Tibial nerve (tissue), 4 donors: ENCODE measurements at regions not wholly inside any gene's neighbourhood (a gene's known extent, or its start where the extent isn't known, plus 50 kb on each side); places are given as distances from the start of the nearest gene placed in this dataset.

Experiments
- EP300 ChIP-seq, 2 donors: sonication (generic); formaldehyde crosslinking; IDR thresholded peaks; one replicate each; pipeline ENCODE4 v1.6.1; 2017; ENCODE audit warnings: antibody characterized with exemption in 2 of 2, mild to moderate bottlenecking in 1 of 2
- POLR2A ChIP-seq, 2 donors: fragments of 450-650 bp; IDR thresholded peaks; one replicate each; pipeline ENCODE4 v1.6.1; 2017; ENCODE audit warnings: antibody characterized with exemption in 2 of 2, mild to moderate bottlenecking in 2 of 2, moderate library complexity in 2 of 2
- TF ChIP-seq, protein P1 (sequence below), 5 experiments: fragments of 200-600 bp in 3 of 5; fragments of 450-650 bp in 2 of 5; sonication (generic) in 3 of 5; IDR thresholded peaks; one replicate each; pipeline ENCODE4 v1.5.1; 2016 to 2019; ENCODE audit warnings: antibody characterized with exemption in 5 of 5, mild to moderate bottlenecking in 3 of 5, moderate library complexity in 2 of 5

DNA sequence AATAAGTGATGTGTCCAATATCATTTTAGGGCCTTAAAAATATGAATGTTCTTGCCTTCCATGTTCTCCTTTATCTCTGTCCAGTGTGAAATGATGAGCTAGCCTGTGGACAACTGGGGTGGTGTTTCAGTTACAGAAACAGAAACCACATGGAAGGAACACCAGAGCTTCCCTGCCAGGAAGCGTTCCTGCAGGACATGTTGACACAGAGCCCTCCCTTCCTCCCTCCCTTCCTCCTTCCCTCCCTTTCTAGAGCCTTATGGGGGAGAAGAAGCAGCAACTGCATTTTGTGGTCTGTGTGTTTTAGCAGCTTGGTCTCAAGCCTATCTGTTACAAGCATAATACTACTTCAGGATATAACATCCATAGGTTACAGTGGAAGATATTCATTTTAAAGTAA is 539.7 kb upstream of the NETO1 start:
- TF ChIP-seq, protein P1, sequence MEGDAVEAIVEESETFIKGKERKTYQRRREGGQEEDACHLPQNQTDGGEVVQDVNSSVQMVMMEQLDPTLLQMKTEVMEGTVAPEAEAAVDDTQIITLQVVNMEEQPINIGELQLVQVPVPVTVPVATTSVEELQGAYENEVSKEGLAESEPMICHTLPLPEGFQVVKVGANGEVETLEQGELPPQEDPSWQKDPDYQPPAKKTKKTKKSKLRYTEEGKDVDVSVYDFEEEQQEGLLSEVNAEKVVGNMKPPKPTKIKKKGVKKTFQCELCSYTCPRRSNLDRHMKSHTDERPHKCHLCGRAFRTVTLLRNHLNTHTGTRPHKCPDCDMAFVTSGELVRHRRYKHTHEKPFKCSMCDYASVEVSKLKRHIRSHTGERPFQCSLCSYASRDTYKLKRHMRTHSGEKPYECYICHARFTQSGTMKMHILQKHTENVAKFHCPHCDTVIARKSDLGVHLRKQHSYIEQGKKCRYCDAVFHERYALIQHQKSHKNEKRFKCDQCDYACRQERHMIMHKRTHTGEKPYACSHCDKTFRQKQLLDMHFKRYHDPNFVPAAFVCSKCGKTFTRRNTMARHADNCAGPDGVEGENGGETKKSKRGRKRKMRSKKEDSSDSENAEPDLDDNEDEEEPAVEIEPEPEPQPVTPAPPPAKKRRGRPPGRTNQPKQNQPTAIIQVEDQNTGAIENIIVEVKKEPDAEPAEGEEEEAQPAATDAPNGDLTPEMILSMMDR (IDR thresholded peaks at IDR 0.05), result no peak
- TF ChIP-seq EP300 (IDR thresholded peaks at IDR 0.05), result no peak
- TF ChIP-seq POLR2A (IDR thresholded peaks at IDR 0.05), result no peak
